DMS79 treated with DMSO at 0.1 percent for 48 hours (cell line): ENCODE measurements at regions not wholly inside any gene's neighbourhood (a gene's known extent, or its start where the extent isn't known, plus 50 kb on each side); places are given as distances from the start of the nearest gene placed in this dataset.

Experiments
- DNase-seq: peaks from one replicate; lab custom pipeline; 2025; lab: John Stamatoyannopoulos, UW

GRCh38 chr11:11044137-11044855, 186.4 kb upstream of the ZBED5 start:
- no peak for DNase-seq

GRCh38 chr11:11043721-11044120, 185.9 kb upstream of the ZBED5 start:
- no peak for DNase-seq

- peak; percentile 35 for DNase-seq
Observed at GRCh38 chr11:11039208-11039965, 181.5 kb upstream of the ZBED5 start.

- peak; percentile 45 for DNase-seq
Observed at GRCh38 chr11:11038782-11039181, 180.9 kb upstream of the ZBED5 start.

GRCh38 chr11:11038352-11038751, 180.5 kb upstream of the ZBED5 start:
- DNase-seq: peak; percentile 67

- peak; percentile 64 for DNase-seq
Observed at GRCh38 chr11:11036848-11037732, 179.2 kb upstream of the ZBED5 start.

GRCh38 chr11:11036185-11036847, 178.5 kb upstream of the ZBED5 start:
- DNase-seq: no peak

GRCh38 chr11:11035331-11035730, 177.5 kb upstream of the ZBED5 start:
- no peak for DNase-seq

GRCh38 chr11:11034476-11034875, 176.6 kb upstream of the ZBED5 start:
- DNase-seq: no peak

- DNase-seq: no peak
Observed at GRCh38 chr11:11032066-11032465, 174.2 kb upstream of the ZBED5 start.

- no peak for DNase-seq
Observed at GRCh38 chr11:11029027-11029426, 171.2 kb upstream of the ZBED5 start.

- peak; percentile 30 for DNase-seq
Observed at GRCh38 chr11:11028017-11028692, 170.3 kb upstream of the ZBED5 start.

- no peak for DNase-seq
Observed at GRCh38 chr11:11027288-11027687, 169.4 kb upstream of the ZBED5 start.

- DNase-seq: no peak
Observed at GRCh38 chr11:11025087-11025486, 167.2 kb upstream of the ZBED5 start.

- no peak for DNase-seq
Observed at GRCh38 chr11:11022125-11022730, 164.4 kb upstream of the ZBED5 start.

- DNase-seq: no peak
Observed at GRCh38 chr11:11021563-11021962, 163.7 kb upstream of the ZBED5 start.

- no peak for DNase-seq
Observed at GRCh38 chr11:11020747-11021149, 162.9 kb upstream of the ZBED5 start.

- DNase-seq: no peak
Observed at GRCh38 chr11:11020219-11020726, 162.4 kb upstream of the ZBED5 start.

- DNase-seq: no peak
Observed at GRCh38 chr11:11016943-11017342, 159.1 kb upstream of the ZBED5 start.

GRCh38 chr11:11016068-11016467, 158.2 kb upstream of the ZBED5 start:
- DNase-seq: no peak

GRCh38 chr11:11011617-11012016, 153.8 kb upstream of the ZBED5 start:
- DNase-seq: no peak
